ENCODE measurements at regions not wholly inside any gene's neighbourhood (a gene's known extent, or its start where the extent isn't known, plus 50 kb on each side); places are given as distances from the start of the nearest gene placed in this dataset.

GRCh38 chr3:67083277-67083676 lies 85.2 kb downstream of the KBTBD8 start:
- no peak for ATAC-seq
- H3K4me1 Mint-ChIP-seq: 0 out of 2 replicates have a peak, but pooled peaks cover 3% of the 10 kb centered on the region
- POLR2A ChIA-PET: no interaction called here
- peaks cover 6% of the 10 kb centered on the region; the same call in 1 of the 2 replicates for H3K36me3 Mint-ChIP-seq
- peaks cover 34% of the 10 kb centered on the region for H3K9me3 Mint-ChIP-seq
- no peak for DNase-seq (ENCODE audit: low spot score)
- TF ChIP-seq IRF2 (CRISPR knock-in tag; IDR thresholded peaks at IDR 0.05; ENCODE audit: borderline replicate concordance, low read depth) (no peak), NFATC4 (CRISPR knock-in tag; IDR thresholded peaks at IDR 0.05) (no peak), SP1 (CRISPR knock-in tag; conservative IDR thresholded peaks at IDR 0.05) (no peak), NR3C1 (CRISPR knock-in tag; conservative IDR thresholded peaks at IDR 0.05; ENCODE audit: low read depth) (no peak)
- CTCF ChIA-PET: no interaction called here
- no peaks in the 10 kb centered on the region for H3K27me3 Mint-ChIP-seq (ENCODE audit: low read depth)
- no peak overlapping the region for H3K27ac Mint-ChIP-seq
- H3K4me3 Mint-ChIP-seq: no peak overlapping the region

DNA sequence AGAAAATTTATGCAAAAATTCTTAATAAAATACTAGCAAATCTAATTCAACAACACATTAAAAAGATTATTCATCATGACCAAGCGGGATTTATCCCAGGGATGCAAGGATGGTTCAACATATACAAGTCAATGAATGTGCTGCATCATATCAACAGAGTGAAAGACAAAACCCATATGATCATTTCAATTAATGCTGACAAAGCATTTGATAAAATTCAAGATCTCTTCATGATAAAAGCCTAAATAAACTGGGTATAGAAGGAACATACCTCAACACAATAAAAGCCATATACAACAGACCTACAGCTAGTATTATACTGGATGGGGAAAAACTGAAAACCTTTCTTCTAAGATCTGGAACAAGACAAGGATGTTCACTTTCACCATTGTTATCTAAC lies 89.7 kb downstream of the KBTBD8 start:
- no peak overlapping the region for H3K27ac Mint-ChIP-seq
- H3K9me3 Mint-ChIP-seq: peaks cover 34% of the 10 kb centered on the region
- ATAC-seq: no peak
- ChIA-PET POLR2A (no interaction called here), CTCF (no interaction called here)
- peaks cover 6% of the 10 kb centered on the region for H3K4me1 Mint-ChIP-seq
- H3K36me3 Mint-ChIP-seq: peaks cover 6% of the 10 kb centered on the region; the same call in 1 of the 2 replicates
- H3K4me3 Mint-ChIP-seq: no peak overlapping the region
- DNase-seq (ENCODE audit: low spot score): no peak
- no peak for TF ChIP-seq SMAD3 (CRISPR knock-in tag; IDR thresholded peaks at IDR 0.05; ENCODE audit: borderline replicate concordance)
- no peak for TF ChIP-seq ZNF121 (CRISPR knock-in tag; IDR thresholded peaks at IDR 0.05)
- no peak for TF ChIP-seq MLX (CRISPR knock-in tag; IDR thresholded peaks at IDR 0.05)
- no peak for TF ChIP-seq EMX1 (CRISPR knock-in tag; IDR thresholded peaks at IDR 0.05)
- no peak for TF ChIP-seq OVOL2 (CRISPR knock-in tag; IDR thresholded peaks at IDR 0.05; ENCODE audit: borderline replicate concordance)
- TF ChIP-seq, protein P1, sequence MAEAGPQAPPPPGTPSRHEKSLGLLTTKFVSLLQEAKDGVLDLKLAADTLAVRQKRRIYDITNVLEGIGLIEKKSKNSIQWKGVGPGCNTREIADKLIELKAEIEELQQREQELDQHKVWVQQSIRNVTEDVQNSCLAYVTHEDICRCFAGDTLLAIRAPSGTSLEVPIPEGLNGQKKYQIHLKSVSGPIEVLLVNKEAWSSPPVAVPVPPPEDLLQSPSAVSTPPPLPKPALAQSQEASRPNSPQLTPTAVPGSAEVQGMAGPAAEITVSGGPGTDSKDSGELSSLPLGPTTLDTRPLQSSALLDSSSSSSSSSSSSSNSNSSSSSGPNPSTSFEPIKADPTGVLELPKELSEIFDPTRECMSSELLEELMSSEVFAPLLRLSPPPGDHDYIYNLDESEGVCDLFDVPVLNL (CRISPR knock-in tag; IDR thresholded peaks at IDR 0.05; ENCODE audit: borderline replicate concordance, low read depth): no peak
- no peak for TF ChIP-seq ATF6 (CRISPR knock-in tag; IDR thresholded peaks at IDR 0.05)
- no peak for TF ChIP-seq ESRRA (CRISPR knock-in tag; IDR thresholded peaks at IDR 0.05; ENCODE audit: borderline replicate concordance)
- TF ChIP-seq ZNF232 (CRISPR knock-in tag; IDR thresholded peaks at IDR 0.05): no peak
- no peak for TF ChIP-seq NFYB (CRISPR knock-in tag; conservative IDR thresholded peaks at IDR 0.05; ENCODE audit: low read depth)
- H3K27me3 Mint-ChIP-seq (ENCODE audit: low read depth): no peaks in the 10 kb centered on the region

GRCh38 chr3:67090474-67090873 lies 92.4 kb downstream of the KBTBD8 start:
- Mint-ChIP-seq H3K4me3 (no peak overlapping the region), H3K27ac (no peak overlapping the region), H3K9me3 (peaks cover 22% of the 10 kb centered on the region), H3K36me3 (no peaks in the 10 kb centered on the region), H3K27me3 (ENCODE audit: low read depth) (no peaks in the 10 kb centered on the region), H3K4me1 (peaks cover 18% of the 10 kb centered on the region)
- ATAC-seq: no peak
- DNase-seq (ENCODE audit: low spot score): no peak
- TF ChIP-seq JUN (CRISPR knock-in tag; IDR thresholded peaks at IDR 0.05) (no peak), ZNF396 (CRISPR knock-in tag; IDR thresholded peaks at IDR 0.05; ENCODE audit: borderline replicate concordance) (no peak)
- TF ChIP-seq, protein P2, sequence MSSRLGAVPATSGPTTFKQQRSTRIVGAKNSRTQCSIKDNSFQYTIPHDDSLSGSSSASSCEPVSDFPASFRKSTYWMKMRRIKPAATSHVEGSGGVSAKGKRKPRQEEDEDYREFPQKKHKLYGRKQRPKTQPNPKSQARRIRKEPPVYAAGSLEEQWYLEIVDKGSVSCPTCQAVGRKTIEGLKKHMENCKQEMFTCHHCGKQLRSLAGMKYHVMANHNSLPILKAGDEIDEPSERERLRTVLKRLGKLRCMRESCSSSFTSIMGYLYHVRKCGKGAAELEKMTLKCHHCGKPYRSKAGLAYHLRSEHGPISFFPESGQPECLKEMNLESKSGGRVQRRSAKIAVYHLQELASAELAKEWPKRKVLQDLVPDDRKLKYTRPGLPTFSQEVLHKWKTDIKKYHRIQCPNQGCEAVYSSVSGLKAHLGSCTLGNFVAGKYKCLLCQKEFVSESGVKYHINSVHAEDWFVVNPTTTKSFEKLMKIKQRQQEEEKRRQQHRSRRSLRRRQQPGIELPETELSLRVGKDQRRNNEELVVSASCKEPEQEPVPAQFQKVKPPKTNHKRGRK (CRISPR knock-in tag; IDR thresholded peaks at IDR 0.05; ENCODE audit: borderline replicate concordance): no peak
- ChIA-PET CTCF (interaction anchor here (1.2 kb wide), 1 partner anchor 24 kb away, joined by 4 read pairs; no protein-coding TSS in a partner anchor), POLR2A (no interaction called here)

Data from WTC11 (cell line).